ENCODE measurements at regions not wholly inside any gene's neighbourhood (a gene's known extent, or its start where the extent isn't known, plus 50 kb on each side); places are given as distances from the start of the nearest gene placed in this dataset.
"Not testable (repeated sequence)": the region's sequence is repeated elsewhere in the genome, so short reads cannot be mapped to it uniquely, and the experiment has no call there.

GRCh38 chr19:31890230-31890629, 455.2 kb upstream of the ZNF507 start:
- H3K4me3 ChIP-seq (ENCODE audit: low read depth, low read length): no peak overlapping the region
- no peak for TF ChIP-seq CTCF (IDR thresholded peaks at IDR 0.05; ENCODE audit: low read depth, low read length)

- no peak for TF ChIP-seq CTCF (IDR thresholded peaks at IDR 0.05; ENCODE audit: low read depth, low read length)
- no peak overlapping the region for H3K4me3 ChIP-seq (ENCODE audit: low read depth, low read length)
Observed at GRCh38 chr19:31892060-31892459, 453.4 kb upstream of the ZNF507 start.

- H3K4me3 ChIP-seq (ENCODE audit: low read depth, low read length): not testable (repeated sequence)
Observed at GRCh38 chr19:31893491-31893890, 451.9 kb upstream of the ZNF507 start.

GRCh38 chr19:31894451-31894850, 451.0 kb upstream of the ZNF507 start:
- no peak for TF ChIP-seq CTCF (IDR thresholded peaks at IDR 0.05; ENCODE audit: low read depth, low read length)
- H3K4me3 ChIP-seq (ENCODE audit: low read depth, low read length): no peak overlapping the region

DNA sequence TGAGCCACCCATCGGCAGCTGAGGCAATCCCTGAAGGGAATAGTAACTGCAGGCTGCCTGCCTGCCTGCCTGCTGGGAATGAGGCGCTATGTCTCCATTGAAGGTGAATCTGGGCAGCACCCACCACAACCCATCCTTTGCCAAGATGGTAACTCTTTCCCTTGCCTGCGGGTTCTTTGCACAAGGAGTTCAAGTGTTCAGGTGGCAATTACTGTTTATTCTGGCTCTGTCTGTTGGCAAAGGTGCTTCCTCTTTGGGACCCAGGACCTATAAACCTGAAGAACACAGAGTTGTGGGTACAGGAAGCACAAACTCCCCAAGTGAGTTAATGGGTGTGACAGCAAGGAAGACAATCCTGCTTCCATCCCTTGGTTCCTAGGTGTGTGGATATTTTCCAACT, 448.1 kb upstream of the ZNF507 start:
- H3K4me3 ChIP-seq (ENCODE audit: low read depth, low read length): no peak overlapping the region
- TF ChIP-seq CTCF (IDR thresholded peaks at IDR 0.05; ENCODE audit: low read depth, low read length): no peak

GRCh38 chr19:31900991-31901390, 444.4 kb upstream of the ZNF507 start:
- no peak for TF ChIP-seq CTCF (IDR thresholded peaks at IDR 0.05; ENCODE audit: low read depth, low read length)
- no peak overlapping the region for H3K4me3 ChIP-seq (ENCODE audit: low read depth, low read length)

- no peak for TF ChIP-seq CTCF (IDR thresholded peaks at IDR 0.05; ENCODE audit: low read depth, low read length)
Observed at GRCh38 chr19:31902821-31903220, 442.6 kb upstream of the ZNF507 start.

DNA sequence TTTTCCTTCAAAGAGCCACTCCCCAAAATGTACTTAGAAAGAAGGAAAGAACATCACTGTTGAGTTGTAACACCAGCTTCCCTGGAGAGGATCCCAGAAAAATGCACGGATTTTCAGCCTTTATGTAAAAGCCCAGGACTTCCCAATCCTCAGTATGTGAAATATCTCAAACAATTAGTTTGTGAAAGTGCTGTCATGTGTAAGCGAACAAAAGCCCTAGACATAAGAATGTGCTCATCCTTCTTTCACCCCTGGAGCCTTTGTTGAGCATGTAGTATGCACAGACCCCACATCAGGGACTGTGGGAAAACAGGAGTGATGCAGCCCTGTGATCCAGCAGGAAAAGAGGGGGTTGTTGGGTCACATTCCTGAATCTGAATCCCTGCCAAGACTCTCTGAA, 441.4 kb upstream of the ZNF507 start:
- TF ChIP-seq CTCF (IDR thresholded peaks at IDR 0.05; ENCODE audit: low read depth, low read length): no peak
- H3K4me3 ChIP-seq (ENCODE audit: low read depth, low read length): no peak overlapping the region

More at GRCh38 chr19:31902821-31903220, 442.6 kb upstream of the ZNF507 start:
- no peak overlapping the region for H3K4me3 ChIP-seq (ENCODE audit: low read depth, low read length)

Data from WI38 (cell line).